Adrenal gland (tissue), 9 donors: ENCODE measurements at regions not wholly inside any gene's neighbourhood (a gene's known extent, or its start where the extent isn't known, plus 50 kb on each side); places are given as distances from the start of the nearest gene placed in this dataset.

Experiments used
- DNase-seq, 7 donors: peaks; one replicate each; pipeline ENCODE4 v3.0.0-alpha.2; 2019 to 2020
- H3K27ac ChIP-seq, 5 donors: fragments of 200-600 bp; sonication (generic) in 4 of 5; 1 replicate in 3 of 5; 2 replicates in 2 of 5; pipeline versions ENCODE4 v1.5.1 to v1.8.0; 2016 to 2020; ENCODE audit warnings: mild to moderate bottlenecking in 1 of 5
- H3K27me3 ChIP-seq: fragments of 200-600 bp; 2 replicates; pipeline ENCODE4 v1.8.0; 2021
- H3K36me3 ChIP-seq, 2 donors: fragments of 200-600 bp; replicated peaks in 1 of 2; 1 replicate in 1 of 2; 2 replicates in 1 of 2; pipeline versions ENCODE4 v1.5.1 to v1.8.0; 2018 to 2022
- H3K4me1 ChIP-seq, 2 donors: fragments of 200-600 bp; replicated peaks in 1 of 2; 1 replicate in 1 of 2; 2 replicates in 1 of 2; pipeline versions ENCODE4 v1.5.1 to v1.8.0; 2018 to 2021
- H3K4me3 ChIP-seq, 4 donors: fragments of 200-600 bp; sonication (generic) in 3 of 4; one replicate each; pipeline ENCODE4 v1.5.1; 2016 to 2018
- H3K9me3 ChIP-seq, 3 donors: fragments of 200-600 bp; sonication (generic) in 1 of 3; replicated peaks in 1 of 3; 1 replicate in 2 of 3; 2 replicates in 1 of 3; pipeline versions ENCODE4 v1.5.1 to v1.8.0; 2016 to 2021
- POLR2A ChIP-seq, 2 donors: fragments of 450-650 bp; IDR thresholded peaks; one replicate each; pipeline ENCODE4 v1.6.1; 2017; ENCODE audit warnings: antibody characterized with exemption in 2 of 2, mild to moderate bottlenecking in 2 of 2, moderate library complexity in 1 of 2
- WGBS, 4 donors: extraction: QIAGEN DNeasy Blood & Tissue Kit in 2 of 4; methylation state at CpG; one replicate each; pipeline versions ENCODE4 v1.1.5 to v1.1.7; 2013 to 2017; 5-methylcytosine and 5-hydroxymethylcytosine counted together
- intact Hi-C, 2 donors: fragments of 100-400 bp; cut with DNase I; formaldehyde crosslinking; loops; one replicate each; pipeline versions ENCODE4 v1.14.1 to v1.15.0; 2022 to 2023
- TF ChIP-seq, protein P1 (sequence below), 6 experiments: fragments of 450-650 bp in 4 of 6; fragments of 200-600 bp in 2 of 6; sonication (generic) in 1 of 6; IDR thresholded peaks; 1 replicate in 5 of 6; 2 replicates in 1 of 6; pipeline versions ENCODE4 v1.5.1 to v1.8.0; 2016 to 2021; ENCODE audit warnings: antibody characterized with exemption in 6 of 6, mild to moderate bottlenecking in 2 of 6, moderate library complexity in 1 of 6
- donor health status: healthy with polysubstance abuse.
- donor health status: Bipolar disorder and iron deficiency.
- donor health status: DM: yes; HTN: yes; CAD: no.
- donor health status: DM: no; HTN: no; CAD: no.
- donor health status: DM: no; HTN: no; CAD: no.

DNA sequence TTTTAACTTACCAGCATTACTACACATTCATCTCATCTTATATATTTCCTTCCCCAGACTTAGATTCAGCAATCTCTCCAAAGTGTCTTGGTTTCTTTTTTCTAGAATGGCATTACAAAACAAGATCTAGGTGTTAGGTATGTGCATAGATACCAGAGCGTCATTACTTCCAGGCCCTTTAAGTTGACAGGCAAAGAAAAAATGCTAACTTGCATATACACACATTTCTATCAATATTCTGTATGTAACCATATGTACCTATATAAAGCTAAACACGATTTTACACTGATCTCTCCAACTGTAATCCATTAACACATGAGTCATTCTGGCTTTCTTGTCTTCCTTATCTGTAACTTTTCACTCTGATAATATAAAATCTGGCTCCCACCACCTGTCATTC is 503.8 kb upstream of the NRXN1 start:
- intact Hi-C loops: no loop called here
- WGBS, 4 donors: 62 to 76% (median 70%) methylated on average over 2 of the region's 2 CpGs
- no peak overlapping the region for H3K4me3 ChIP-seq
- no peak for DNase-seq
- no peak overlapping the region for H3K27ac ChIP-seq
- TF ChIP-seq, protein P1, sequence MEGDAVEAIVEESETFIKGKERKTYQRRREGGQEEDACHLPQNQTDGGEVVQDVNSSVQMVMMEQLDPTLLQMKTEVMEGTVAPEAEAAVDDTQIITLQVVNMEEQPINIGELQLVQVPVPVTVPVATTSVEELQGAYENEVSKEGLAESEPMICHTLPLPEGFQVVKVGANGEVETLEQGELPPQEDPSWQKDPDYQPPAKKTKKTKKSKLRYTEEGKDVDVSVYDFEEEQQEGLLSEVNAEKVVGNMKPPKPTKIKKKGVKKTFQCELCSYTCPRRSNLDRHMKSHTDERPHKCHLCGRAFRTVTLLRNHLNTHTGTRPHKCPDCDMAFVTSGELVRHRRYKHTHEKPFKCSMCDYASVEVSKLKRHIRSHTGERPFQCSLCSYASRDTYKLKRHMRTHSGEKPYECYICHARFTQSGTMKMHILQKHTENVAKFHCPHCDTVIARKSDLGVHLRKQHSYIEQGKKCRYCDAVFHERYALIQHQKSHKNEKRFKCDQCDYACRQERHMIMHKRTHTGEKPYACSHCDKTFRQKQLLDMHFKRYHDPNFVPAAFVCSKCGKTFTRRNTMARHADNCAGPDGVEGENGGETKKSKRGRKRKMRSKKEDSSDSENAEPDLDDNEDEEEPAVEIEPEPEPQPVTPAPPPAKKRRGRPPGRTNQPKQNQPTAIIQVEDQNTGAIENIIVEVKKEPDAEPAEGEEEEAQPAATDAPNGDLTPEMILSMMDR (IDR thresholded peaks at IDR 0.05): no peak
- TF ChIP-seq POLR2A (IDR thresholded peaks at IDR 0.05): no peak
- no peaks in the 10 kb centered on the region for H3K36me3 ChIP-seq
- no peaks in the 10 kb centered on the region for H3K27me3 ChIP-seq
- no peaks in the 10 kb centered on the region for H3K9me3 ChIP-seq
- H3K4me1 ChIP-seq: no peaks in the 10 kb centered on the region

DNA sequence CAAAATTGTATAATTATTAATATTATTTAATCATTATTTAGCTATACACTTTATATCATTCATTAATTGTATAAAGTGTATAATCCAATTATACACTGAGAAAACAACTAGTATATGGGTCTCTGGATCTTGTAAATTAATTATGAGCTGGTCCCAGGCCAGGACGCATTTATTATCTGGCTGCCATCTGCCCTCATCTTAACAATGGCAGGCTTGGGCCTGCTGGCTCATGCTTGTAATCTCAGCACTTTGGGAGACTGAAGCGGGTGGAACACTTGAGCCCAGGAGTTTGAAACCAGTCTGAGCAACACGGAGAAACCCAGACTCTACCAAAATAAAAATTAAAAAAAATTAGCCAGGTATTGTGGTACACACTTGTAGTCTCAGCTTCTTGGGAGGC is 502.2 kb upstream of the NRXN1 start:
- TF ChIP-seq, protein P1 (IDR thresholded peaks at IDR 0.05): no peak
- no peak for TF ChIP-seq POLR2A (IDR thresholded peaks at IDR 0.05)
- Histone ChIP-seq H3K9me3 (no peaks in the 10 kb centered on the region), H3K27me3 (no peaks in the 10 kb centered on the region), H3K4me3 (no peak overlapping the region), H3K4me1 (no peaks in the 10 kb centered on the region), H3K36me3 (no peaks in the 10 kb centered on the region), H3K27ac (no peak overlapping the region)
- 85 to 90% (median 87%) methylated on average over 3 of the region's 3 CpGs for whole genome bisulfite sequencing, 4 donors
- intact Hi-C loops: no loop called here
- no peak for DNase-seq

DNA sequence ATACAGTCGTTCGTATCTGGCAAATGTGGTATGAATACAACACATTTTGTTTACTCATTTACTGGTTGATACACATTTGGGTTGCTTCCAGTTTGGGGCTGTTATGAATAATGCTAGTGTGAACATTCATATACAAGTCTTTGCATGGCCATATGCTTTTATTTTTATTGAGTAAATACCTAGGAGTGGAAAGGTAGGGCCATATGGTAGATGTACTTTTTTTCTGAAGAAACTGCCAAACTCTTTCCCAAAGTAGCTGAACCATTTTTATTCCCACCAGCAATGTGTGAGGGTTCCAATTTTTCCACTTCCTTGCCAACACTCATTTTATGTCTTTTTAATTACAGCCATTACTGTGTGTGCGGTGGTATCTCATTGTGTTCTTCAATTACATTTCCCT is 496.2 kb upstream of the NRXN1 start:
- Histone ChIP-seq H3K27me3 (no peaks in the 10 kb centered on the region), H3K27ac (no peak overlapping the region), H3K36me3 (no peaks in the 10 kb centered on the region), H3K9me3 (no peaks in the 10 kb centered on the region), H3K4me1 (no peaks in the 10 kb centered on the region), H3K4me3 (no peak overlapping the region)
- DNase-seq: no peak
- intact Hi-C loops: no loop called here
- TF ChIP-seq POLR2A (IDR thresholded peaks at IDR 0.05): no peak
- TF ChIP-seq, protein P1 (IDR thresholded peaks at IDR 0.05): no peak
- WGBS, 4 donors: 83 to 92% (median 85%) methylated on average over 3 of the region's 3 CpGs

DNA sequence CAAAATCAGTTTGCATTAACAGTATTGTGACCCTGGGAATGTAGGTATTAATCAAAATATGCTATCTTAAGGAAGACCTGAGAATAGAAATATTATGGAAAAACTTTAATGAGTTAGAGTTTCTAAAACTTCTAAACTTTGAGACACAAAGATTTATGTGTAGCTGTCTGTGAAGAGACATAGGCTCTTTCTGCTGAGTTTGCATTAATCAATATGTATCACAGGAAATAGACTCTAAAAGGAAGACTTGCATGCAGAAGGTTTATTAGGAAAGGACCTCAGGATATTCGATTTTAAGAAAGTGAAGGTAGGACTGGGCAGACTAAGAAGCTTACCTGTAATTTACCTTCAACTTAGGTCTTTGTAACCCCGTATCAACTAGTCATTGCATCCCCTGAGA is 494.8 kb upstream of the NRXN1 start:
- no peaks in the 10 kb centered on the region for H3K36me3 ChIP-seq
- TF ChIP-seq, protein P1 (IDR thresholded peaks at IDR 0.05): no peak
- no peak for TF ChIP-seq POLR2A (IDR thresholded peaks at IDR 0.05)
- H3K9me3 ChIP-seq: no peaks in the 10 kb centered on the region
- intact Hi-C loops: no loop called here
- no peak overlapping the region for H3K27ac ChIP-seq
- 69 to 77% (median 71%) methylated on average over 2 of the region's 2 CpGs for WGBS, 4 donors
- H3K27me3 ChIP-seq: no peaks in the 10 kb centered on the region
- H3K4me3 ChIP-seq: no peak overlapping the region
- no peaks in the 10 kb centered on the region for H3K4me1 ChIP-seq
- no peak for DNase-seq
